ENCODE measurements at regions not wholly inside any gene's neighbourhood (a gene's known extent, or its start where the extent isn't known, plus 50 kb on each side); places are given as distances from the start of the nearest gene placed in this dataset.

DNA sequence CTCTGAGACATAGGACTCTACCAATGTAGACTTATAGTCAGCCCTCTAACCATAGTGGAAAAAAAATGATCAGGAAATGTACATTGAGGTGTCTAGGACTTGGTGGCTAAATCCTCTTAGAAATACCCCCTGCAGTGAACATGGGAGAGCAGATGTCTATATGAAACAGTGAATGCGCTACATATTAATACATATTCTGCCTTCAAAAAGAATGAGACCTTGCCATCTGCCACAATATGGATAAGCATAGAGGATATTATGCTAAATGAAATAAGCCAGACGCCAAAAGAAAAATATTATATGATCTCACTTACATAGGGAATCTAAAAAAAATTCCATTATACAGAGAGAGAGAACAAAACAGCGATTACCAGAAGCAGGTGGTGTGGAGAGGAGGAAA is 66.6 kb upstream of the HAO2 start:
- no peak for DNase-seq (ENCODE audit: extremely low spot score)
- TF ChIP-seq ARNT (IDR thresholded peaks at IDR 0.05), result no peak
- TF ChIP-seq, protein P1, sequence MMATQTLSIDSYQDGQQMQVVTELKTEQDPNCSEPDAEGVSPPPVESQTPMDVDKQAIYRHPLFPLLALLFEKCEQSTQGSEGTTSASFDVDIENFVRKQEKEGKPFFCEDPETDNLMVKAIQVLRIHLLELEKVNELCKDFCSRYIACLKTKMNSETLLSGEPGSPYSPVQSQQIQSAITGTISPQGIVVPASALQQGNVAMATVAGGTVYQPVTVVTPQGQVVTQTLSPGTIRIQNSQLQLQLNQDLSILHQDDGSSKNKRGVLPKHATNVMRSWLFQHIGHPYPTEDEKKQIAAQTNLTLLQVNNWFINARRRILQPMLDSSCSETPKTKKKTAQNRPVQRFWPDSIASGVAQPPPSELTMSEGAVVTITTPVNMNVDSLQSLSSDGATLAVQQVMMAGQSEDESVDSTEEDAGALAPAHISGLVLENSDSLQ (IDR thresholded peaks at IDR 0.05), result no peak
- no peak for TF ChIP-seq CTBP1 (IDR thresholded peaks at IDR 0.05; ENCODE audit: borderline replicate concordance)
- no peak for TF ChIP-seq NFRKB (IDR thresholded peaks at IDR 0.05)
- no peak for TF ChIP-seq SUZ12 (IDR thresholded peaks at IDR 0.05)
- TF ChIP-seq BHLHE40 (IDR thresholded peaks at IDR 0.05; ENCODE audit: borderline replicate concordance), result no peak
- TF ChIP-seq ELF4 (IDR thresholded peaks at IDR 0.05), result no peak
- no peak for TF ChIP-seq LEF1 (IDR thresholded peaks at IDR 0.05; ENCODE audit: borderline replicate concordance)
- TF ChIP-seq FOXA1 (IDR thresholded peaks at IDR 0.05), result no peak
- no peak for TF ChIP-seq HDGF (IDR thresholded peaks at IDR 0.05; ENCODE audit: borderline replicate concordance)
- TF ChIP-seq SP1 (IDR thresholded peaks at IDR 0.05), result no peak
- TF ChIP-seq TARDBP (IDR thresholded peaks at IDR 0.05), result no peak
- TF ChIP-seq FOXK2 (IDR thresholded peaks at IDR 0.05), result no peak
- POLR2A ChIA-PET, result no interaction called here
- CTCF ChIA-PET, result no interaction called here

DNA sequence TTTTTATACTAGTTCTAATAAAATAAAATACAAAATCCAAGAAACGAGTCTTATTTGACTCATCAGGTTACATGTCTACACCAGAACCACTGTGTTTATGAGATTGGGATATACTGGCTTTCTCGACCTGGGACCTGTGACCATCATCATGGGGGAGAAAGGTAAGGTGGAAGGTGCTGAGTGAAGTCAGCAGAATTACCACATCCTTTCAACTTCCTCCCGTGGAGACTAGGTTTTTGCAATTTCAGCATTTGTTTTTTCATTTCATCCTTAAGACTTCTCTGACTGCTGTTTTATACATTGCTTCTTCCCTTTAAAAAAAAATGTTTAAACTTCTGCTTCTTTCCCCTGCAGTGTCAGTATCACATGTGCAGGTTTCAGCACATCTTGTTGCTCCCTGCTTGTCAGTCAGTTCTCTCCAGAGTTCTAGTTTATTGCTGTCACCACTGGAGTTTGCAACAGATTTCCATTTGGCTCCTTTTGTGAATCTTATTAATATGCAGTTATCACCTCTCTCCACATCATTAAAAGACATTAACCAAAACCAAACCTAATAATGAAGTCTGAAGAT is 60.4 kb upstream of the HAO2 start:
- no peak for DNase-seq (ENCODE audit: extremely low spot score)
- TF ChIP-seq ARNT (IDR thresholded peaks at IDR 0.05), result no peak
- ChIA-PET POLR2A (no interaction called here), CTCF (no interaction called here)

DNA sequence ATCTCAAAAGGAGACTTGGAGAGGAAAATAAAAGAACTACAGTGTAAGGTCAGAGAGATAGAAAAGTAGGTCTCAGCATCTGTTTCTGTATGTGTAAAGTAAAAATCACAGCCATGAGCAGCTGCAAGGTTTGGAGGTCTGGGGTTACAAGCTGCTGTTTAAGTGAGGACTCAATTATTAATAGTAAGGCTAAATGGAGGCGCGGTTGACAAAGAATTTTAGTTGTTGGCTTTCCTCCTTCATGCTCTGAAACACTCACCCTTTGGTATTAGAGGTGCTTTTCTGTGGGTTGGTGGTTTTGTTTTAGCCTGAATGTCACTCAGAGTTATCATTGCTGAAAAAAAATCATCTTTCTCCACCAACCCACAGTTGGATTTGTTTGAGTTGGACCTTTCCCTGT is 59.8 kb upstream of the HAO2 start:
- no peak for DNase-seq (ENCODE audit: extremely low spot score)
- ChIA-PET CTCF (no interaction called here), POLR2A (no interaction called here)
- no peak for TF ChIP-seq SUZ12 (IDR thresholded peaks at IDR 0.05)
- TF ChIP-seq TARDBP (IDR thresholded peaks at IDR 0.05), result no peak
- no peak for TF ChIP-seq FOXK2 (IDR thresholded peaks at IDR 0.05)
- TF ChIP-seq ZNF384 (IDR thresholded peaks at IDR 0.05), result no peak
- no peak for TF ChIP-seq FOXA1 (IDR thresholded peaks at IDR 0.05)
- no peak for TF ChIP-seq LEF1 (IDR thresholded peaks at IDR 0.05; ENCODE audit: borderline replicate concordance)
- no peak for TF ChIP-seq BHLHE40 (IDR thresholded peaks at IDR 0.05; ENCODE audit: borderline replicate concordance)
- TF ChIP-seq HDGF (IDR thresholded peaks at IDR 0.05; ENCODE audit: borderline replicate concordance), result no peak
- no peak for TF ChIP-seq FOXM1 (IDR thresholded peaks at IDR 0.05; ENCODE audit: borderline replicate concordance)
- no peak for TF ChIP-seq NFRKB (IDR thresholded peaks at IDR 0.05)
- TF ChIP-seq L3MBTL2 (conservative IDR thresholded peaks at IDR 0.05), result no peak
- TF ChIP-seq ARNT (IDR thresholded peaks at IDR 0.05), result no peak
- TF ChIP-seq ELF4 (IDR thresholded peaks at IDR 0.05), result no peak
- TF ChIP-seq SP1 (IDR thresholded peaks at IDR 0.05), result no peak
- TF ChIP-seq, protein P1 (IDR thresholded peaks at IDR 0.05), result no peak
- no peak for TF ChIP-seq CTBP1 (IDR thresholded peaks at IDR 0.05; ENCODE audit: borderline replicate concordance)

DNA sequence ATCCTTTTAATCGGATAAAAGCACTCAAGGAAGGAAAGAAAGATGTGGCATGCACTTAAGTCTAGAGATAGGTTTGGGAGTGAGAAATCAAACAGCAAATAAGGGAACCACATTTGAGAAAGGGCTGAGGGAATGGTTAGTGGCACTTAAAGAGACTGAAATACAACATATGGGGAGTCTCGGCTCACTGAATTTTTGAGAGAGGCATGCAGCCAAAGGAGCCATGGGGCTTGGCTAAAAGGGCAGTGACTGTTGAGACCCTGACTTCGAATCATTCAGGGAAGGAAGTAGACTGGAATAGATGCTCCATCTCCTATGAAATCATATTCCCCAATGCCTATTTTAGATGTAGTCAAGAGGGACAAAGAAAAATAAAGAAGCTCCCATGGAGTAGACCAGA is 58.3 kb upstream of the HAO2 start:
- ChIA-PET CTCF (interaction anchor here (0.6 to 0.7 kb wide), 2 partner anchors 35 to 471 kb away, joined by 3 read pairs; no protein-coding TSS in a partner anchor), POLR2A (no interaction called here)
- DNase-seq (ENCODE audit: extremely low spot score), result no peak
- TF ChIP-seq L3MBTL2 (conservative IDR thresholded peaks at IDR 0.05) (no peak), FOXM1 (IDR thresholded peaks at IDR 0.05; ENCODE audit: borderline replicate concordance) (no peak), SUZ12 (IDR thresholded peaks at IDR 0.05) (no peak)

DNA sequence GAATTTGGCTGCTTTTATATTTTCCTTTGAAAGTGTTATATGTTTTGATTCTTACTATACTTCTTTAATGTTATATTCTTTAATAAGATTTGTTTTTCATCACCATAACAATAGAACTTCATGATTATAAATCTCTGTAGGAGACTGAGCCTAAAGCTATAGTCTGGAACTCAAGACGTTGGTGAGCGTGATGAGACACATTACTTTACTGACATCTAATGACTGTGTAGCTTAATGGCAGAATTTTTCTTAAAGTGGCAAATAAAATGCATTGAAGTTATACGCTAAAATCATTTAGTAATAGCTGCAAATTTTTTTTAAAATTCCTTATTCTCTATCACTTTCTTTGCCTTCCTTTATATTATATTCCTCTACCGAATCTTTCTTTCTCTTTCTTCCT is 56.1 kb upstream of the HAO2 start:
- TF ChIP-seq SUZ12 (IDR thresholded peaks at IDR 0.05) (no peak), ARNT (IDR thresholded peaks at IDR 0.05) (no peak), HDGF (IDR thresholded peaks at IDR 0.05; ENCODE audit: borderline replicate concordance) (no peak), FOXM1 (IDR thresholded peaks at IDR 0.05; ENCODE audit: borderline replicate concordance) (no peak), ZNF384 (IDR thresholded peaks at IDR 0.05) (no peak), FOXK2 (IDR thresholded peaks at IDR 0.05) (no peak), SP1 (IDR thresholded peaks at IDR 0.05) (no peak), BHLHE40 (IDR thresholded peaks at IDR 0.05; ENCODE audit: borderline replicate concordance) (no peak)
- DNase-seq (ENCODE audit: extremely low spot score), result no peak
- ChIA-PET POLR2A (no interaction called here), CTCF (no interaction called here)

DNA sequence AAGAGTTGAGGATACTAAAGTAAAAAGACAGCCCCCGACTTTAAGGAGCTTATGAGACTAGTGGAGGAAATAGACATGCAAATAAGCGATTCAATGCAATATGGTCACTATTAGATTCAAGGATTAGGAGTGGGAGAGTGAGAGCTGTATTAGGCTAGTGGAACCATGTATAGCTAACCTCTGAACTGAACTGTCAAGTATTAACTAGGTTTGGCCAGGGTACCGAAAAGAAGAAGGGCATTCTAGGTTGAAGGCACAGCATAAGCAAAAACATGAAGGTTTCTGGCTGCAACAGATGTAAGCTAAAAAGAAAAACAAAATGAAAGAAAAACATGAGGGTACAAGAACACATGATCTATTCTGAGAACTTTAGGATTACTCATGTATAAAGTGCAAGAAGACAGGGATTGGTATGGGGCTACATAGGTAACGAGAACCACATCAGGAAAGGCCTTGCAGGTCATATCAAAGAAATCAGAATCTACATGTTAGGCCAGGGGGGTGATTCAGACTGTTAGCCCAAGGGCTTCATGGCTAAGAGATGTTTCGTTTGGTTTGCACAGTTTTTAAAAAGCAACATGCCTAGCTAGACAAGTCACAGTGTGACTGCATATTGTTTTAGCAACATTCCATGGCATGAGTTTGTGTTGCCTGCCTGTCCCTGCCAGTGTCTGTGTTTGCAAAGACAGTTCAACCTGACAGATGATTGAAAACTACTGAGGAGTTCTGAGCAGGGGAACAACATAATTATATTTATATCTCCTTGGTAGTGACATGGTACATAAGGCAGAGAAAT is 54.4 kb upstream of the HAO2 start:
- CTCF ChIA-PET, result no interaction called here

More for the DNA sequence above, 54.4 kb upstream of the HAO2 start:
- no peak for TF ChIP-seq SUZ12 (IDR thresholded peaks at IDR 0.05)
- TF ChIP-seq ELF4 (IDR thresholded peaks at IDR 0.05), result no peak
- no peak for TF ChIP-seq HDGF (IDR thresholded peaks at IDR 0.05; ENCODE audit: borderline replicate concordance)
- TF ChIP-seq ARNT (IDR thresholded peaks at IDR 0.05), result no peak
- no peak for TF ChIP-seq CTBP1 (IDR thresholded peaks at IDR 0.05; ENCODE audit: borderline replicate concordance)
- no peak for TF ChIP-seq LEF1 (IDR thresholded peaks at IDR 0.05; ENCODE audit: borderline replicate concordance)
- no peak for TF ChIP-seq L3MBTL2 (conservative IDR thresholded peaks at IDR 0.05)
- no peak for TF ChIP-seq FOXK2 (IDR thresholded peaks at IDR 0.05)
- no peak for TF ChIP-seq TARDBP (IDR thresholded peaks at IDR 0.05)
- no peak for TF ChIP-seq ZNF384 (IDR thresholded peaks at IDR 0.05)
- no peak for TF ChIP-seq FOXA1 (IDR thresholded peaks at IDR 0.05)
- no peak for TF ChIP-seq FOXM1 (IDR thresholded peaks at IDR 0.05; ENCODE audit: borderline replicate concordance)
- TF ChIP-seq SP1 (IDR thresholded peaks at IDR 0.05), result no peak
- POLR2A ChIA-PET, result no interaction called here
- DNase-seq (ENCODE audit: extremely low spot score), result no peak
